GM10266 (cell line): ENCODE measurements at regions not wholly inside any gene's neighbourhood (a gene's known extent, or its start where the extent isn't known, plus 50 kb on each side); places are given as distances from the start of the nearest gene placed in this dataset.

Experiments used
- DNase-seq: peaks from one replicate; pipeline ENCODE4 v3.0.0; 2012; ENCODE audit errors: extremely low spot score
- CTCF ChIP-seq: IDR thresholded peaks from 2 replicates; pipeline ENCODE4 v1.5.1; 2012; ENCODE audit warnings: mild to moderate bottlenecking, low read depth; ENCODE audit not compliant: control insufficient read depth, insufficient read depth; ENCODE audit errors: missing control alignments

- no peak for DNase-seq
- TF ChIP-seq CTCF: no peak
Observed at GRCh38 chr9:108722396-108722795, 133.4 kb downstream of the ACTL7B start.

- TF ChIP-seq CTCF: no peak
- DNase-seq: no peak
Observed at GRCh38 chr9:108720191-108720642, 135.6 kb downstream of the ACTL7B start.

GRCh38 chr9:108710424-108710823 lies 145.4 kb downstream of the ACTL7B start:
- DNase-seq: no peak
- no peak for TF ChIP-seq CTCF

- no peak for DNase-seq
- no peak for TF ChIP-seq CTCF
Observed at GRCh38 chr9:108709997-108710396, 145.8 kb downstream of the ACTL7B start.

- TF ChIP-seq CTCF: no peak
- no peak for DNase-seq
Observed at GRCh38 chr9:108709126-108709525, 146.7 kb downstream of the ACTL7B start.

- TF ChIP-seq CTCF: no peak
- DNase-seq: no peak
Observed at GRCh38 chr9:108708448-108708847, 147.3 kb downstream of the ACTL7B start.

- TF ChIP-seq CTCF: no peak
- no peak for DNase-seq
Observed at GRCh38 chr9:108707120-108707519, 148.7 kb downstream of the ACTL7B start.
